K562 (cell line): ENCODE measurements at regions not wholly inside any gene's neighbourhood (a gene's known extent, or its start where the extent isn't known, plus 50 kb on each side); places are given as distances from the start of the nearest gene placed in this dataset.

Experiments
- ATAC-seq: fragments of 200-7000 bp; cut with Tn5 transposase; 3 replicates; pipeline ENCODE4 v1.9.1; 2020; ENCODE audit warnings: moderate library complexity
- BruUV-seq: library from RNA; stranded (reverse); fragments of 400-500 nt; replicated peaks from 2 replicates; lab custom pipeline; 2021; lab: Mats Ljungman, UMichigan
- CTCF ChIA-PET: fragments of 300-600 bp; formaldehyde crosslinking; extraction: SDS; loops from one replicate; lab custom pipeline; 2021; ENCODE audit warnings: low intra/inter-chr PET ratio; lab: Yijun Ruan, JAX
- POLR2A ChIA-PET: fragments of 300-600, 350-650 bp; sonication (Branson Sonifier 250); formaldehyde crosslinking; extraction: SDS; loops from one replicate; lab custom pipeline; 2021; ENCODE audit warnings: antibody characterized with exemption, inconsistent platforms; lab: Yijun Ruan, JAX
- DNase-seq, 4 experiments: peaks; one replicate each; pipeline versions ENCODE4 v3.0.0 to v3.0.0-alpha.2; 2011 to 2018; ENCODE audit warnings: low spot score in 3 of 4, mixed read lengths in 3 of 4; ENCODE audit errors: extremely low read depth in 1 of 4
- FAIRE-seq: peaks from 2 replicates; lab custom pipeline; 2011; peaks lifted over from hg19 to GRCh38; lab: Jason Lieb, UNC
- H2AFZ ChIP-seq: 2 replicates; pipeline ENCODE4 v1.6.0; 2011; ENCODE audit warnings: low read depth, low read length, control low read depth, inconsistent platforms
- H3K27ac ChIP-seq: fragments of 200-600 bp; 3 replicates; pipeline ENCODE4 v1.8.0; 2011; ENCODE audit warnings: low read depth, mild to moderate bottlenecking, control low read depth, inconsistent platforms, low read length, moderate library complexity, mixed read lengths; ENCODE audit errors: extremely low read depth
- H3K27me3 ChIP-seq, 2 experiments: fragments of 300-600 bp in 1 of 2; 2 replicates in 1 of 2; 3 replicates in 1 of 2; pipeline versions ENCODE4 v1.6.0 to v1.8.0; 2011; ENCODE audit warnings: inconsistent platforms in 2 of 2, low read length in 2 of 2, mild to moderate bottlenecking in 1 of 2, mixed read lengths in 1 of 2, moderate library complexity in 1 of 2; ENCODE audit not compliant: control insufficient read depth in 2 of 2, insufficient read depth in 2 of 2
- H3K36me3 ChIP-seq: fragments of 300-600 bp; 3 replicates; pipeline ENCODE4 v1.8.0; 2011; ENCODE audit warnings: mild to moderate bottlenecking, low read length, inconsistent platforms; ENCODE audit not compliant: control insufficient read depth, insufficient read depth
- H3K4me1 ChIP-seq, 2 experiments: fragments of 200-600 bp in 1 of 2; replicated peaks in 1 of 2; 2 replicates in 1 of 2; 3 replicates in 1 of 2; pipeline versions ENCODE4 v1.5.1 to v1.8.0; 2011; ENCODE audit warnings: inconsistent platforms in 2 of 2, low read length in 2 of 2, mild to moderate bottlenecking in 1 of 2, mixed read lengths in 1 of 2, moderate library complexity in 1 of 2; ENCODE audit not compliant: control insufficient read depth in 2 of 2, insufficient read depth in 2 of 2
- H3K4me2 ChIP-seq: 2 replicates; pipeline ENCODE4 v1.6.1; 2011; ENCODE audit warnings: low read length, control low read depth, inconsistent platforms, mixed read lengths; ENCODE audit not compliant: insufficient read depth
- H3K4me3 ChIP-seq: fragments of 200-600 bp; sonication (generic), shearing (Covaris generic); 2 replicates; pipeline ENCODE4 v1.5.1; 2016; ENCODE audit warnings: control low read depth, inconsistent platforms
- H3K79me2 ChIP-seq: fragments of 200-600 bp; 3 replicates; pipeline ENCODE4 v1.8.0; 2011; ENCODE audit warnings: low read length, inconsistent platforms; ENCODE audit not compliant: control insufficient read depth, insufficient read depth
- H3K9ac ChIP-seq, 2 experiments: 2 replicates each; pipeline versions ENCODE4 v1.6.0 to v1.6.1; 2011; ENCODE audit warnings: low read depth in 2 of 2, low read length in 2 of 2, control low read depth in 1 of 2, inconsistent platforms in 1 of 2, mild to moderate bottlenecking in 1 of 2, mixed read lengths in 1 of 2; ENCODE audit not compliant: insufficient read depth in 1 of 2
- H3K9me1 ChIP-seq: one replicate; pipeline ENCODE4 v1.6.0; 2011; ENCODE audit warnings: inconsistent platforms, mild to moderate bottlenecking, low read length, moderate library complexity; ENCODE audit not compliant: control insufficient read depth, insufficient read depth
- H3K9me3 ChIP-seq: replicated peaks from 2 replicates; pipeline ENCODE4 v1.5.1; 2011; ENCODE audit warnings: low read depth, low read length, inconsistent platforms; ENCODE audit not compliant: control insufficient read depth, insufficient read depth
- H4K20me1 ChIP-seq: replicated peaks from 2 replicates; pipeline ENCODE4 v1.6.1; 2011; ENCODE audit warnings: low read length, inconsistent platforms, mixed read lengths; ENCODE audit not compliant: control insufficient read depth, insufficient read depth
- CTCF ChIP-seq, 3 experiments: IDR thresholded peaks in 2 of 3; conservative IDR thresholded peaks in 1 of 3; 2 replicates each; pipeline ENCODE4 v1.5.1; 2011 to 2012; ENCODE audit warnings: low read length in 3 of 3, mild to moderate bottlenecking in 3 of 3, control low read depth in 2 of 3, improper control_type of control experiment in 1 of 3, inconsistent platforms in 1 of 3, low read depth in 1 of 3, mixed read lengths in 1 of 3, moderate library complexity in 1 of 3; ENCODE audit not compliant: insufficient read depth in 2 of 3
- MAZ ChIP-seq, 2 experiments: fragments of 450-650 bp in 1 of 2; sonication (generic) in 1 of 2; formaldehyde crosslinking; IDR thresholded peaks in 1 of 2; conservative IDR thresholded peaks in 1 of 2; 2 replicates each; pipeline versions ENCODE4 v1.4.0 to v1.5.0; 2020; ENCODE audit warnings: mild to moderate bottlenecking in 1 of 2, missing genetic modification reagents in 1 of 2
- MXI1 ChIP-seq: IDR thresholded peaks from 2 replicates; pipeline ENCODE4 v1.6.1; 2011; ENCODE audit warnings: low read depth, mild to moderate bottlenecking, improper control_type of control experiment, low read length
- RAD21 ChIP-seq, 2 experiments: fragments of 250-450 bp in 1 of 2; fragments of 450-650 bp in 1 of 2; sonication (Bioruptor Pico) in 1 of 2; formaldehyde crosslinking in 1 of 2; IDR thresholded peaks in 1 of 2; conservative IDR thresholded peaks in 1 of 2; 2 replicates each; pipeline versions ENCODE4 v1.4.0 to v1.8.0; 2020 to 2022; ENCODE audit warnings: mild to moderate bottlenecking in 2 of 2, moderate library complexity in 1 of 2
- SMC3 ChIP-seq: conservative IDR thresholded peaks from 2 replicates; pipeline ENCODE4 v1.6.1; 2011; ENCODE audit warnings: low read depth, low read length, improper control_type of control experiment; ENCODE audit not compliant: insufficient read depth
- SP2 ChIP-seq: IDR thresholded peaks from 2 replicates; pipeline ENCODE4 v1.6.1; 2011; ENCODE audit warnings: mild to moderate bottlenecking, low read depth, low read length, moderate library complexity; ENCODE audit not compliant: poor library complexity, severe bottlenecking; ENCODE audit errors: extremely low read depth
- STAG1 ChIP-seq: sonication (generic); formaldehyde crosslinking; IDR thresholded peaks from 2 replicates; pipeline ENCODE4 v1.5.0; 2020; ENCODE audit warnings: missing genetic modification reagents, borderline replicate concordance
- WGBS: fragments of 100-300 bp; shearing (Covaris generic); methylation state at CpG from one replicate; pipeline ENCODE4 v1.1.6; 2016; ENCODE audit warnings: low coverage, mixed read lengths; ENCODE audit not compliant: insufficient coverage; ENCODE audit errors: missing lambda C conversion rate; 5-methylcytosine and 5-hydroxymethylcytosine counted together
- in situ Hi-C: fragments of 300-500 bp; cut with MboI; formaldehyde crosslinking; loops from 4 replicates; pipeline ENCODE4 v1.15.0; 2018; ENCODE audit warnings: inconsistent platforms, mixed read lengths
- intact Hi-C: fragments of 100-400 bp; cut with micrococcal nuclease; formaldehyde crosslinking; loops from 2 replicates; pipeline ENCODE4 v1.14.2; 2022
- TF ChIP-seq, protein P1 (sequence below): fragments of 450-650 bp; formaldehyde crosslinking; IDR thresholded peaks from 2 replicates; pipeline ENCODE4 v1.4.0; 2020; ENCODE audit warnings: mild to moderate bottlenecking, moderate library complexity

- in situ Hi-C loops: loop anchor here (25.0 kb wide), 1 partner anchor 672 kb away; no protein-coding TSS in a partner anchor
- H3K9me1 ChIP-seq: no peaks in the 10 kb centered on the region
- peak; percentile 79 for ATAC-seq
- TF ChIP-seq, protein P1, sequence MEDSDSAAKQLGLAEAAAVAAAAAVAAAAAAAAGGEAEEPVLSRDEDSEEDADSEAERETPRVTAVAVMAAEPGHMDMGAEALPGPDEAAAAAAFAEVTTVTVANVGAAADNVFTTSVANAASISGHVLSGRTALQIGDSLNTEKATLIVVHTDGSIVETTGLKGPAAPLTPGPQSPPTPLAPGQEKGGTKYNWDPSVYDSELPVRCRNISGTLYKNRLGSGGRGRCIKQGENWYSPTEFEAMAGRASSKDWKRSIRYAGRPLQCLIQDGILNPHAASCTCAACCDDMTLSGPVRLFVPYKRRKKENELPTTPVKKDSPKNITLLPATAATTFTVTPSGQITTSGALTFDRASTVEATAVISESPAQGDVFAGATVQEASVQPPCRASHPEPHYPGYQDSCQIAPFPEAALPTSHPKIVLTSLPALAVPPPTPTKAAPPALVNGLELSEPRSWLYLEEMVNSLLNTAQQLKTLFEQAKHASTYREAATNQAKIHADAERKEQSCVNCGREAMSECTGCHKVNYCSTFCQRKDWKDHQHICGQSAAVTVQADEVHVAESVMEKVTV (CRISPR knock-in tag): peak; percentile 74
- peak; percentile 14; the same call in 1 of the 2 replicates for TF ChIP-seq STAG1
- TF ChIP-seq SP2: no peak
- TF ChIP-seq SMC3: peak; percentile 54; the same call in 1 of the 2 replicates
- TF ChIP-seq RAD21 (CRISPR knock-in tag; conservative IDR thresholded peaks at IDR 0.05 in 1 of 2, IDR thresholded peaks at IDR 0.05 in 1 of 2): peak; percentile 94 to 95
- no peak for TF ChIP-seq MXI1
- no peak for TF ChIP-seq MAZ (CRISPR knock-in tag; conservative IDR thresholded peaks at IDR 0.05 in 1 of 2, IDR thresholded peaks at IDR 0.05 in 1 of 2)
- peak; percentile 49 to 80 (median 61) for TF ChIP-seq CTCF (IDR thresholded peaks at IDR 0.05 in 2 of 3, conservative IDR thresholded peaks at IDR 0.05 in 1 of 3; ENCODE audit: insufficient read depth in 2 of 3, low read depth in 1 of 3, low read length in 3 of 3)
Measured at GRCh38 chr3:34683851-34684250, 885.4 kb downstream of the PDCD6IP start.

More at GRCh38 chr3:34683851-34684250, 885.4 kb downstream of the PDCD6IP start:
- Histone ChIP-seq H3K27me3 (no peaks in the 10 kb centered on the region), H3K79me2 (no peaks in the 10 kb centered on the region), H3K36me3 (no peaks in the 10 kb centered on the region), H2AFZ (no peak overlapping the region), H3K9me3 (no peaks in the 10 kb centered on the region), H3K4me1 (no peaks in the 10 kb centered on the region; a peak in 1 of 5 replicates), H3K4me2 (no peak overlapping the region), H4K20me1 (no peaks in the 10 kb centered on the region), H3K9ac (no peak overlapping the region), H3K27ac (no peak overlapping the region), H3K4me3 (no peak overlapping the region)
- peak in 3 of 4 experiments; percentile 11 to 75 (median 15) for DNase-seq
- intact Hi-C loops: loop anchor here (1.0 to 10.0 kb wide), 5 partner anchors 63 to 801 kb away; no protein-coding TSS in a partner anchor
- WGBS: 1% methylated on average over 4 of the region's 4 CpGs
- BruUV-seq: no TSS peak
- ChIA-PET POLR2A (interaction anchor here (0.9 kb wide), 1 partner anchor 423 kb away, joined by 6 read pairs; no protein-coding TSS in a partner anchor), CTCF (interaction anchor here (0.7 to 1.6 kb wide), 2 partner anchors 799 to 800 kb away, joined by 3 to 11 read pairs; no protein-coding TSS in a partner anchor)
- peak; percentile 69 for FAIRE-seq
